NCI-H2029 (cell line): ENCODE measurements at regions not wholly inside any gene's neighbourhood (a gene's known extent, or its start where the extent isn't known, plus 50 kb on each side); places are given as distances from the start of the nearest gene placed in this dataset.
"Not testable (repeated sequence)": the region's sequence is repeated elsewhere in the genome, so short reads cannot be mapped to it uniquely, and the experiment has no call there.

Source experiments
- DNase-seq: peaks from one replicate; lab custom pipeline; 2025; lab: John Stamatoyannopoulos, UW

- no peak for DNase-seq
Observed at GRCh38 chr15:67920524-67921240, 80.8 kb upstream of the RNU6-1 start.

GRCh38 chr15:67922106-67922675, 82.3 kb upstream of the RNU6-1 start:
- DNase-seq, result no peak

- no peak for DNase-seq
Observed at GRCh38 chr15:67922971-67923945, 83.4 kb upstream of the RNU6-1 start.

GRCh38 chr15:67924359-67924974, 84.6 kb upstream of the RNU6-1 start:
- no peak for DNase-seq

GRCh38 chr15:67925182-67925581, 85.3 kb upstream of the RNU6-1 start:
- DNase-seq, result no peak

GRCh38 chr15:67927501-67928168, 87.8 kb upstream of the RNU6-1 start:
- DNase-seq, result no peak

- DNase-seq, result no peak
Observed at GRCh38 chr15:67928666-67929065, 88.8 kb upstream of the RNU6-1 start.

GRCh38 chr15:67930720-67931119, 90.9 kb upstream of the RNU6-1 start:
- no peak for DNase-seq

- DNase-seq, result no peak
Observed at GRCh38 chr15:67931861-67932260, 92.0 kb upstream of the RNU6-1 start.

- DNase-seq, result not testable (repeated sequence)
Observed at GRCh38 chr15:67934126-67934525, 94.3 kb upstream of the RNU6-1 start.

GRCh38 chr15:67935244-67935643, 95.4 kb upstream of the RNU6-1 start:
- DNase-seq, result no peak

GRCh38 chr15:67936258-67936657, 96.4 kb upstream of the RNU6-1 start:
- DNase-seq, result no peak

- no peak for DNase-seq
Observed at GRCh38 chr15:67937153-67937761, 97.4 kb upstream of the RNU6-1 start.

GRCh38 chr15:67939179-67939578, 99.3 kb upstream of the RNU6-1 start:
- not testable (repeated sequence) for DNase-seq

GRCh38 chr15:67939588-67940323, 99.9 kb upstream of the RNU6-1 start:
- DNase-seq, result not testable (repeated sequence)

GRCh38 chr15:67940324-67940719, 100.5 kb upstream of the RNU6-1 start:
- no peak for DNase-seq

- DNase-seq, result no peak
Observed at GRCh38 chr15:67941648-67942310, 101.9 kb upstream of the RNU6-1 start.

- no peak for DNase-seq
Observed at GRCh38 chr15:67943475-67943874, 103.6 kb upstream of the RNU6-1 start.

- no peak for DNase-seq
Observed at GRCh38 chr15:67944010-67944641, 104.3 kb upstream of the RNU6-1 start.

- DNase-seq, result no peak
Observed at GRCh38 chr15:67945131-67945530, 105.3 kb upstream of the RNU6-1 start.
